ENCODE measurements at regions not wholly inside any gene's neighbourhood (a gene's known extent, or its start where the extent isn't known, plus 50 kb on each side); places are given as distances from the start of the nearest gene placed in this dataset.
"Not testable (repeated sequence)": the region's sequence is repeated elsewhere in the genome, so short reads cannot be mapped to it uniquely, and the experiment has no call there.

DNA sequence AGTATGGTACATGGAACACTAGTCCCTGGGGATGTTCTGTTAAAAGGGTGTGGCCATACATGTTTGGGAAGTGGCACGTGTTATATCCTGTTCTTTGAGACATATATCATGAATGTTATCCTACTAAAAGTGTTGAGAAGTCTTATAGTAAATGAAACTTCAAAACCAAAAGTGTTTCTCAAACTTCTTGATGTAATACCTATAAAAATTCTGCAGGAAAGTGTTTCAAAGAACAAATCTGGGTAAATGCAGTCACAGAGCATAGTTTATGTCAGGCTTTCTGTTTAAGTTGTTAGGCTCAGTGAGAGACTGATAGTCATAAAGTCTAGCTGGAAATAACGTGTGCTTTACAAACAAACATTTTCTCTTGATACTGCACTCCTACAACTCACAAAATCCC lies 273.7 kb downstream of the KIF20B start:
- Histone ChIP-seq H3K79me2 (ENCODE audit: control insufficient read depth, insufficient read depth, low read length, unreplicated experiment) (no peaks in the 10 kb centered on the region), H3K27ac (ENCODE audit: low read depth, low read length) (no peak overlapping the region), H3K4me1 (ENCODE audit: control insufficient read depth, insufficient read depth, low read length, unreplicated experiment) (no peaks in the 10 kb centered on the region), H3K27me3 (ENCODE audit: insufficient read depth, low read length) (peaks cover 9% of the 10 kb centered on the region), H3K36me3 (ENCODE audit: insufficient read depth, low read length) (no peaks in the 10 kb centered on the region), H2AFZ (ENCODE audit: low read length, unreplicated experiment) (no peak overlapping the region), H3K4me3 (ENCODE audit: low read depth, low read length) (no peak overlapping the region)

DNA sequence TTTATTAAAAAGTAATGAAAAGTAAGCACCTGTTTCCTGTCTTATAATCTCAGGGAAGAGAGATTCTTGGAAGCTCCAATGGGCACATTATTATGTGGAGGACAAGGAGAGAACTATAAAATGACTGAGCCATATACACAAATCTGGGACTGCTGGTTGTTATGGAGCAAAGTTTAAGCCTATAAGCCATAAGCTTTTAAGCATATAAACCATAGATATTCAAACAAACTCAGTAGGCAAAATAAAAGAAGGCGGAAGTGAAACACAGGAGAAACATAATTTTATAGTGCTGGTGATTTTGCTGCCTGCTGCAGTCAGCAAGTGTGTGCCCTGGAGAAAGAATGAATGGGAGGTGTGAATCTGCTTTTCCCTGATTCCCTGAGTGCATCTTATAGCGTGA lies 274.4 kb downstream of the KIF20B start:
- no peak overlapping the region for H3K4me3 ChIP-seq (ENCODE audit: low read depth, low read length)
- H3K27ac ChIP-seq (ENCODE audit: low read depth, low read length): no peak overlapping the region

GRCh38 chr10:89978081-89978480 lies 276.7 kb downstream of the KIF20B start:
- H3K79me2 ChIP-seq (ENCODE audit: control insufficient read depth, insufficient read depth, low read length, unreplicated experiment): no peaks in the 10 kb centered on the region
- H2AFZ ChIP-seq (ENCODE audit: low read length, unreplicated experiment): no peak overlapping the region
- no peak overlapping the region for H3K27ac ChIP-seq (ENCODE audit: low read depth, low read length)
- H3K27me3 ChIP-seq (ENCODE audit: insufficient read depth, low read length): peaks cover 15% of the 10 kb centered on the region
- H3K4me1 ChIP-seq (ENCODE audit: control insufficient read depth, insufficient read depth, low read length, unreplicated experiment): no peaks in the 10 kb centered on the region
- no peaks in the 10 kb centered on the region for H3K36me3 ChIP-seq (ENCODE audit: insufficient read depth, low read length)
- no peak overlapping the region for H3K4me3 ChIP-seq (ENCODE audit: low read depth, low read length)

More for the DNA sequence above, 274.4 kb downstream of the KIF20B start:
- Histone ChIP-seq H3K4me1 (ENCODE audit: control insufficient read depth, insufficient read depth, low read length, unreplicated experiment) (no peaks in the 10 kb centered on the region), H3K27me3 (ENCODE audit: insufficient read depth, low read length) (peaks cover 10% of the 10 kb centered on the region), H3K79me2 (ENCODE audit: control insufficient read depth, insufficient read depth, low read length, unreplicated experiment) (no peaks in the 10 kb centered on the region), H2AFZ (ENCODE audit: low read length, unreplicated experiment) (no peak overlapping the region), H3K36me3 (ENCODE audit: insufficient read depth, low read length) (no peaks in the 10 kb centered on the region)

GRCh38 chr10:89979726-89980125 lies 278.3 kb downstream of the KIF20B start:
- H2AFZ ChIP-seq (ENCODE audit: low read length, unreplicated experiment): no peak overlapping the region
- no peaks in the 10 kb centered on the region for H3K79me2 ChIP-seq (ENCODE audit: control insufficient read depth, insufficient read depth, low read length, unreplicated experiment)
- H3K27me3 ChIP-seq (ENCODE audit: insufficient read depth, low read length): peaks cover 13% of the 10 kb centered on the region
- no peak overlapping the region for H3K27ac ChIP-seq (ENCODE audit: low read depth, low read length)
- no peaks in the 10 kb centered on the region for H3K36me3 ChIP-seq (ENCODE audit: insufficient read depth, low read length)
- no peak overlapping the region for H3K4me3 ChIP-seq (ENCODE audit: low read depth, low read length)
- no peaks in the 10 kb centered on the region for H3K4me1 ChIP-seq (ENCODE audit: control insufficient read depth, insufficient read depth, low read length, unreplicated experiment)

DNA sequence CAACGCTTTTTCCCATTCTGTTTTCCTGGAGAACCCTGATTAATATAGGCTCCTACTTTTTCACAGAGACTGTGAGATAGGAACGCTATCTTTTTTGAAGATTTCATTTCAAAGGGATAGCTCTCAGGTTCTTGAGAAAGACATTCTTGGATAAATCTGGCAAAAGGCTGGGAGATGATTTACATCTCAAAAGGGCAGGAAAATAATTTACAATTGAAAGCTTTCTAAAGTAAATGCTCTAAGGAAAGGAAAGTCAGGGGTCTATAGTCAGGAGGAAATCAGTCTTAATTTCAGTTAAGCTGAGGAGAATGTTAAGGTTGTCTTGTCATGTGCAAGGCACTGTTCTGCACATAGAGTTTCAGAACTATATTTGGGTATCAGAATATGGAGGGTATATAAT lies 278.8 kb downstream of the KIF20B start:
- Histone ChIP-seq H3K4me3 (ENCODE audit: low read depth, low read length) (no peak overlapping the region), H3K27me3 (ENCODE audit: insufficient read depth, low read length) (peaks cover 13% of the 10 kb centered on the region), H3K79me2 (ENCODE audit: control insufficient read depth, insufficient read depth, low read length, unreplicated experiment) (no peaks in the 10 kb centered on the region), H3K27ac (ENCODE audit: low read depth, low read length) (no peak overlapping the region), H2AFZ (ENCODE audit: low read length, unreplicated experiment) (no peak overlapping the region), H3K36me3 (ENCODE audit: insufficient read depth, low read length) (no peaks in the 10 kb centered on the region), H3K4me1 (ENCODE audit: control insufficient read depth, insufficient read depth, low read length, unreplicated experiment) (no peaks in the 10 kb centered on the region)

DNA sequence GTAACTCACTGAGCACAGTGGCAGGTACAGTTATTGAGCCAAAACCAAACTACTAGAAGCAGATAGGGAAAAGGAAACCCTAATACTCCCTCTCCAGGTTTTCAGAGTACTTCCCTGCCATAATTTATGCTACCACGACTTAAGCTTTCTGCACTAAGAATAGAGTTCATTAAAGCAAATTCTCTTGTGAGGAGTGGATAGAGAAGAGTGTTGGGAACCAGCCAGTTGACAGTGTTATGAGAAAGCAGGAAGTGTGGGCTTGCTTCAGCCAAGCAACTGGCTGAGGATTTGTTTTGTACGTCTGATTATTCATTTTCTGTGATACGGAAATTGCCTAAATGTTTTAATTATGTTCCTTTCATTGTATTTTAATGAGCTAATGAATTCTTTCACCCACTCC lies 280.5 kb downstream of the KIF20B start:
- no peaks in the 10 kb centered on the region for H3K4me1 ChIP-seq (ENCODE audit: control insufficient read depth, insufficient read depth, low read length, unreplicated experiment)
- H3K4me3 ChIP-seq (ENCODE audit: low read depth, low read length): no peak overlapping the region
- no peak overlapping the region for H3K27ac ChIP-seq (ENCODE audit: low read depth, low read length)
- no peak overlapping the region for H2AFZ ChIP-seq (ENCODE audit: low read length, unreplicated experiment)
- peaks cover 23% of the 10 kb centered on the region for H3K27me3 ChIP-seq (ENCODE audit: insufficient read depth, low read length)
- no peaks in the 10 kb centered on the region for H3K36me3 ChIP-seq (ENCODE audit: insufficient read depth, low read length)
- H3K79me2 ChIP-seq (ENCODE audit: control insufficient read depth, insufficient read depth, low read length, unreplicated experiment): no peaks in the 10 kb centered on the region

DNA sequence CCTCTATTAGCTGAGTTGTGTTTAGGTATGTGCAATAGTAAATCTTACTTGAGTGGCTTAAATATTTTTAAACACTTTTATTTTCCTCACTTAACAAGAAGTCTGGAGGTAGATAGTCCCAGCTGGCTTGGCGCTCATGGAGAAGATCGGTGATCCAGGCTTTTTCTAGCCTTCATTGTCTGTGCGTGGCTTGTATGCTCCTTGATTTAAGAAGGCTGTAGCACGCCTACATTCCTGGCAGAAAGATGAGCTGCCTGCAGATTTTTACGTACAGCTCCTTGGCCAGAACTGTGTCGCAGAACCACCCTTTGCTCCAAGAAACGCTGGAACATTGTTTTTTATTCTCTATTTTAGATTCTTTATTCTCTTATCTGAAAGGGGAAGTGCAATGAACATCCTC lies 284.1 kb downstream of the KIF20B start:
- Histone ChIP-seq H2AFZ (ENCODE audit: low read length, unreplicated experiment) (no peak overlapping the region), H3K36me3 (ENCODE audit: insufficient read depth, low read length) (no peaks in the 10 kb centered on the region), H3K4me1 (ENCODE audit: control insufficient read depth, insufficient read depth, low read length, unreplicated experiment) (no peaks in the 10 kb centered on the region), H3K27ac (ENCODE audit: low read depth, low read length) (no peak overlapping the region), H3K79me2 (ENCODE audit: control insufficient read depth, insufficient read depth, low read length, unreplicated experiment) (no peaks in the 10 kb centered on the region), H3K27me3 (ENCODE audit: insufficient read depth, low read length) (peaks cover 29% of the 10 kb centered on the region), H3K4me3 (ENCODE audit: low read depth, low read length) (no peak overlapping the region)

DNA sequence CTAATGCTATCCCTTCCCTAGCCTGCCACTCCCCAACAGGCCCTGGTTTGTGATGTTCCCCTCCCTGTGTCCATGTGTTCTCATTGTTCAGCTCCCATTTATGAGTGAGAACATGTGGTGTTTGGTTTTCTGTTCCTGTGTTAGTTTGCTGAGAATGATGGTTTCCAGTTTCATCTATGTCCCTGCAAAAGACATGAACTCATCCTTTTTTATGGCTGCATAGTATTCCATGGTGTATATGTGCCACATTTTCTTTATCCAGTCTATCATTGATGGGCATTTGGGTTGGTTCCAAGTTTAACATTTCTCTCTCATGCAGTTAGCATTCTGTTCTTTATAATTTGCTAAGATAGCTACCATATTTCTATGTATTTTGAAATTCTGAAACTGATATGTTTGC lies 287.0 kb downstream of the KIF20B start:
- H3K27me3 ChIP-seq (ENCODE audit: insufficient read depth, low read length): peaks cover 22% of the 10 kb centered on the region
- H3K4me1 ChIP-seq (ENCODE audit: control insufficient read depth, insufficient read depth, low read length, unreplicated experiment); H3K79me2 ChIP-seq (ENCODE audit: control insufficient read depth, insufficient read depth, low read length, unreplicated experiment); H3K36me3 ChIP-seq (ENCODE audit: insufficient read depth, low read length); H2AFZ ChIP-seq (ENCODE audit: low read length, unreplicated experiment); H3K4me3 ChIP-seq (ENCODE audit: low read depth, low read length); H3K27ac ChIP-seq (ENCODE audit: low read depth, low read length): not testable (repeated sequence)

- H3K79me2 ChIP-seq (ENCODE audit: control insufficient read depth, insufficient read depth, low read length, unreplicated experiment): no peaks in the 10 kb centered on the region
- H3K27me3 ChIP-seq (ENCODE audit: insufficient read depth, low read length): peaks cover 4% of the 10 kb centered on the region; the same call in 1 of the 2 replicates
- no peak overlapping the region for H2AFZ ChIP-seq (ENCODE audit: low read length, unreplicated experiment)
- H3K36me3 ChIP-seq (ENCODE audit: insufficient read depth, low read length): no peaks in the 10 kb centered on the region
- no peaks in the 10 kb centered on the region for H3K4me1 ChIP-seq (ENCODE audit: control insufficient read depth, insufficient read depth, low read length, unreplicated experiment)
- no peak overlapping the region for H3K4me3 ChIP-seq (ENCODE audit: low read depth, low read length)
- H3K27ac ChIP-seq (ENCODE audit: low read depth, low read length): no peak overlapping the region
Measured at GRCh38 chr10:89992575-89992974, 291.2 kb downstream of the KIF20B start.

DNA sequence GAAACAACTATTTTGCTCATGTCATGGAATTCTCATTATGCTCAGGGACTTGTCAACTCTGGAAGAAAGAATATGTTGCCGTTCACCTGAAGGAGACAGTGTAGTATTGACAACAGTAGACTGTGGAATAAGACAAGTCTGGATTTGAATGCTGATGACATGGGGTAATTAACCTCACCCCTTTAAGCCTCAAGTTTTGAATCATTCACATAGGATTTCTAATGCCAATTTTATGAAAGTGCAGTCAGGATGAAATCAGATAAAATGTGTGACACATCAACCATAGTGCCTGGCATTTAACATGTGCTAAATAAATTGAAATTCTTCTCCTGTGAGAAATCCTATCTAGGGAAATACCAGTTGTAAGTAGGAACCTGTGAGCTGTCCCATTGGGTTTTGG lies 305.8 kb downstream of the KIF20B start:
- Histone ChIP-seq H3K36me3 (ENCODE audit: insufficient read depth, low read length) (no peaks in the 10 kb centered on the region), H2AFZ (ENCODE audit: low read length, unreplicated experiment) (no peak overlapping the region), H3K27me3 (ENCODE audit: insufficient read depth, low read length) (peaks cover 18% of the 10 kb centered on the region), H3K4me3 (ENCODE audit: low read depth, low read length) (no peak overlapping the region), H3K79me2 (ENCODE audit: control insufficient read depth, insufficient read depth, low read length, unreplicated experiment) (no peaks in the 10 kb centered on the region), H3K4me1 (ENCODE audit: control insufficient read depth, insufficient read depth, low read length, unreplicated experiment) (no peaks in the 10 kb centered on the region), H3K27ac (ENCODE audit: low read depth, low read length) (no peak overlapping the region)

DNA sequence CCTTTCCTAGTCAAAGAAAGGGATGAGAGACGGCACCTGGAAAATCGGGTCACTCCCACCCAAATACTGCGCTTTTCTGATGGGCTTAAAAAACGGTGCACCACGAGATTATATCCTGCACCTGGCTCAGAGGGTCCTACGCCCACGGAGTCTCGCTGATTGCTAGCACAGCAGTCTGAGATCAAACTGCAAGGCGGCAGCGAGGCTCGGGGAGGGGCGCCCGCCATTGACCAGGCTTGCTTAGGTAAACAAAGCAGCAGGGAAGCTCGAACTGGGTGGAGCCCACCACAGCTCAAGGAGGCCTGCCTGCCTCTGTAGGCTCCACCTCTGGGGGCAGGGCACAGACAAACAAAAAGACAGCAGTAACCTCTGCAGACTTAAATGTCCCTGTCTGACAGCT lies 309.9 kb downstream of the KIF20B start:
- not testable (repeated sequence) for H3K4me3 ChIP-seq (ENCODE audit: low read depth, low read length)

More for the DNA sequence above, 309.9 kb downstream of the KIF20B start:
- H3K79me2 ChIP-seq (ENCODE audit: control insufficient read depth, insufficient read depth, low read length, unreplicated experiment); H3K4me1 ChIP-seq (ENCODE audit: control insufficient read depth, insufficient read depth, low read length, unreplicated experiment); H3K36me3 ChIP-seq (ENCODE audit: insufficient read depth, low read length); H2AFZ ChIP-seq (ENCODE audit: low read length, unreplicated experiment); H3K27ac ChIP-seq (ENCODE audit: low read depth, low read length): not testable (repeated sequence)
- peaks cover 18% of the 10 kb centered on the region for H3K27me3 ChIP-seq (ENCODE audit: insufficient read depth, low read length)

All from ACC112 (cell line).